Kidney (tissue), 13 donors: ENCODE measurements at regions not wholly inside any gene's neighbourhood (a gene's known extent, or its start where the extent isn't known, plus 50 kb on each side); places are given as distances from the start of the nearest gene placed in this dataset.

Experiments
- DNase-seq, 5 donors: peaks; one replicate each; pipeline ENCODE4 v3.0.0-alpha.2; 2013 to 2020
- FAIRE-seq: peaks from 2 replicates; lab custom pipeline; 2012; peaks lifted over from hg19 to GRCh38; lab: Jason Lieb, UNC
- H3K27ac ChIP-seq, 2 donors: one replicate each; pipeline ENCODE4 v1.7.0; 2013; ENCODE audit warnings: low read depth in 2 of 2, low read length in 2 of 2, inconsistent platforms in 1 of 2
- H3K27me3 ChIP-seq: one replicate; pipeline ENCODE4 v1.7.1; 2013; ENCODE audit warnings: low read length, inconsistent platforms; ENCODE audit not compliant: control insufficient read depth, insufficient read depth
- H3K36me3 ChIP-seq, 3 donors: one replicate each; pipeline versions ENCODE4 v1.7.0 to v1.7.1; 2013; ENCODE audit warnings: low read length in 3 of 3, control low read depth in 1 of 3, inconsistent platforms in 1 of 3; ENCODE audit not compliant: insufficient read depth in 3 of 3, control insufficient read depth in 2 of 3
- H3K4me1 ChIP-seq, 3 donors: one replicate each; pipeline versions ENCODE4 v1.7.0 to v1.7.1; 2013; ENCODE audit warnings: low read length in 3 of 3, inconsistent platforms in 1 of 3, low read depth in 1 of 3; ENCODE audit not compliant: control insufficient read depth in 2 of 3, insufficient read depth in 2 of 3
- H3K4me3 ChIP-seq, 3 donors: one replicate each; pipeline versions ENCODE4 v1.7.0 to v1.8.1; 2013; ENCODE audit warnings: low read length in 3 of 3, control low read depth in 1 of 3, inconsistent platforms in 1 of 3
- H3K9ac ChIP-seq, 3 donors: one replicate each; pipeline versions ENCODE4 v1.7.0 to v1.7.1; 2013; ENCODE audit warnings: low read length in 3 of 3, control low read depth in 1 of 3, inconsistent platforms in 1 of 3
- H3K9me3 ChIP-seq, 3 donors: one replicate each; pipeline versions ENCODE4 v1.7.0 to v1.7.1; 2013; ENCODE audit warnings: low read length in 3 of 3, control low read depth in 1 of 3, inconsistent platforms in 1 of 3; ENCODE audit not compliant: control insufficient read depth in 2 of 3, insufficient read depth in 1 of 3
- CTCF ChIP-seq: IDR thresholded peaks from 3 replicates; pipeline ENCODE4 v1.5.1; 2012; ENCODE audit warnings: mild to moderate bottlenecking, moderate library complexity, borderline replicate concordance; ENCODE audit not compliant: insufficient read depth; ENCODE audit errors: extremely low read depth
- intact Hi-C: fragments of 100-400 bp; cut with DNase I; formaldehyde crosslinking; loops from one replicate; pipeline ENCODE4 v1.11.1; 2022
- donor health status: control.
- donor health status: control.
- donor health status: control.
- donor health status: control.
- donor health status: control.
- donor health status: DM: yes; HTN: yes; CAD: no.
- donor health status: Normal renal cell carcinoma (clear cell type).

- DNase-seq (no peak), FAIRE-seq (no peak)
- no peak overlapping the region for H3K9ac ChIP-seq
- H3K4me1 ChIP-seq: no peaks in the 10 kb centered on the region
- no peaks in the 10 kb centered on the region for H3K9me3 ChIP-seq
- TF ChIP-seq CTCF: no peak
- no peak overlapping the region for H3K4me3 ChIP-seq
- intact Hi-C loops: no loop called here
- no peaks in the 10 kb centered on the region for H3K27me3 ChIP-seq
- no peak overlapping the region for H3K27ac ChIP-seq
- H3K36me3 ChIP-seq: no peaks in the 10 kb centered on the region
Observed at GRCh38 chr10:6958254-6958653, 378.2 kb upstream of the PRKCQ start.

GRCh38 chr10:6957851-6958250 lies 377.8 kb upstream of the PRKCQ start:
- TF ChIP-seq CTCF: no peak

GRCh38 chr10:6956562-6956961 lies 376.5 kb upstream of the PRKCQ start:
- no peak for FAIRE-seq

More at GRCh38 chr10:6957851-6958250, 377.8 kb upstream of the PRKCQ start:
- H3K4me1 ChIP-seq: no peaks in the 10 kb centered on the region
- no peak overlapping the region for H3K4me3 ChIP-seq
- no peaks in the 10 kb centered on the region for H3K27me3 ChIP-seq
- H3K27ac ChIP-seq: no peak overlapping the region
- no peaks in the 10 kb centered on the region for H3K9me3 ChIP-seq
- no peak overlapping the region for H3K9ac ChIP-seq
- intact Hi-C loops: no loop called here
- DNase-seq (no peak), FAIRE-seq (no peak)
- H3K36me3 ChIP-seq: no peaks in the 10 kb centered on the region

More at GRCh38 chr10:6956562-6956961, 376.5 kb upstream of the PRKCQ start:
- Histone ChIP-seq H3K4me1 (no peaks in the 10 kb centered on the region), H3K27ac (no peak overlapping the region), H3K36me3 (no peaks in the 10 kb centered on the region), H3K9ac (no peak overlapping the region), H3K4me3 (no peak overlapping the region), H3K9me3 (no peaks in the 10 kb centered on the region), H3K27me3 (no peaks in the 10 kb centered on the region)
- no peak for TF ChIP-seq CTCF
- intact Hi-C loops: no loop called here
- no peak for DNase-seq
